K562 (cell line): ENCODE measurements at regions not wholly inside any gene's neighbourhood (a gene's known extent, or its start where the extent isn't known, plus 50 kb on each side); places are given as distances from the start of the nearest gene placed in this dataset.

Source experiments
- ATAC-seq: fragments of 200-7000 bp; cut with Tn5 transposase; 3 replicates; pipeline ENCODE4 v1.9.1; 2020; ENCODE audit warnings: moderate library complexity
- BruUV-seq: library from RNA; stranded (reverse); fragments of 400-500 nt; replicated peaks from 2 replicates; lab custom pipeline; 2021; lab: Mats Ljungman, UMichigan
- CTCF ChIA-PET: fragments of 300-600 bp; formaldehyde crosslinking; extraction: SDS; loops from one replicate; lab custom pipeline; 2021; ENCODE audit warnings: low intra/inter-chr PET ratio; lab: Yijun Ruan, JAX
- POLR2A ChIA-PET: fragments of 300-600, 350-650 bp; sonication (Branson Sonifier 250); formaldehyde crosslinking; extraction: SDS; loops from one replicate; lab custom pipeline; 2021; ENCODE audit warnings: antibody characterized with exemption, inconsistent platforms; lab: Yijun Ruan, JAX
- DNase-seq, 4 experiments: peaks; one replicate each; pipeline versions ENCODE4 v3.0.0 to v3.0.0-alpha.2; 2011 to 2018; ENCODE audit warnings: low spot score in 3 of 4, mixed read lengths in 3 of 4; ENCODE audit errors: extremely low read depth in 1 of 4
- FAIRE-seq: peaks from 2 replicates; lab custom pipeline; 2011; peaks lifted over from hg19 to GRCh38; lab: Jason Lieb, UNC
- H2AFZ ChIP-seq: 2 replicates; pipeline ENCODE4 v1.6.0; 2011; ENCODE audit warnings: low read depth, low read length, control low read depth, inconsistent platforms
- H3K27ac ChIP-seq: fragments of 200-600 bp; 3 replicates; pipeline ENCODE4 v1.8.0; 2011; ENCODE audit warnings: low read depth, mild to moderate bottlenecking, control low read depth, inconsistent platforms, low read length, moderate library complexity, mixed read lengths; ENCODE audit errors: extremely low read depth
- H3K27me3 ChIP-seq, 2 experiments: fragments of 300-600 bp in 1 of 2; 2 replicates in 1 of 2; 3 replicates in 1 of 2; pipeline versions ENCODE4 v1.6.0 to v1.8.0; 2011; ENCODE audit warnings: inconsistent platforms in 2 of 2, low read length in 2 of 2, mild to moderate bottlenecking in 1 of 2, mixed read lengths in 1 of 2, moderate library complexity in 1 of 2; ENCODE audit not compliant: control insufficient read depth in 2 of 2, insufficient read depth in 2 of 2
- H3K36me3 ChIP-seq: fragments of 300-600 bp; 3 replicates; pipeline ENCODE4 v1.8.0; 2011; ENCODE audit warnings: mild to moderate bottlenecking, low read length, inconsistent platforms; ENCODE audit not compliant: control insufficient read depth, insufficient read depth
- H3K4me1 ChIP-seq, 2 experiments: fragments of 200-600 bp in 1 of 2; replicated peaks in 1 of 2; 2 replicates in 1 of 2; 3 replicates in 1 of 2; pipeline versions ENCODE4 v1.5.1 to v1.8.0; 2011; ENCODE audit warnings: inconsistent platforms in 2 of 2, low read length in 2 of 2, mild to moderate bottlenecking in 1 of 2, mixed read lengths in 1 of 2, moderate library complexity in 1 of 2; ENCODE audit not compliant: control insufficient read depth in 2 of 2, insufficient read depth in 2 of 2
- H3K4me2 ChIP-seq: 2 replicates; pipeline ENCODE4 v1.6.1; 2011; ENCODE audit warnings: low read length, control low read depth, inconsistent platforms, mixed read lengths; ENCODE audit not compliant: insufficient read depth
- H3K4me3 ChIP-seq: fragments of 200-600 bp; sonication (generic), shearing (Covaris generic); 2 replicates; pipeline ENCODE4 v1.5.1; 2016; ENCODE audit warnings: control low read depth, inconsistent platforms
- H3K79me2 ChIP-seq: fragments of 200-600 bp; 3 replicates; pipeline ENCODE4 v1.8.0; 2011; ENCODE audit warnings: low read length, inconsistent platforms; ENCODE audit not compliant: control insufficient read depth, insufficient read depth
- H3K9ac ChIP-seq, 2 experiments: 2 replicates each; pipeline versions ENCODE4 v1.6.0 to v1.6.1; 2011; ENCODE audit warnings: low read depth in 2 of 2, low read length in 2 of 2, control low read depth in 1 of 2, inconsistent platforms in 1 of 2, mild to moderate bottlenecking in 1 of 2, mixed read lengths in 1 of 2; ENCODE audit not compliant: insufficient read depth in 1 of 2
- H3K9me1 ChIP-seq: one replicate; pipeline ENCODE4 v1.6.0; 2011; ENCODE audit warnings: inconsistent platforms, mild to moderate bottlenecking, low read length, moderate library complexity; ENCODE audit not compliant: control insufficient read depth, insufficient read depth
- H3K9me3 ChIP-seq: replicated peaks from 2 replicates; pipeline ENCODE4 v1.5.1; 2011; ENCODE audit warnings: low read depth, low read length, inconsistent platforms; ENCODE audit not compliant: control insufficient read depth, insufficient read depth
- H4K20me1 ChIP-seq: replicated peaks from 2 replicates; pipeline ENCODE4 v1.6.1; 2011; ENCODE audit warnings: low read length, inconsistent platforms, mixed read lengths; ENCODE audit not compliant: control insufficient read depth, insufficient read depth
- BRCA1 ChIP-seq, 2 experiments: fragments of 450-650 bp in 1 of 2; sonication (generic) in 1 of 2; formaldehyde crosslinking in 1 of 2; IDR thresholded peaks; 2 replicates each; pipeline versions ENCODE4 v1.5.0 to v1.6.1; 2017 to 2020; ENCODE audit warnings: mild to moderate bottlenecking in 1 of 2, missing genetic modification reagents in 1 of 2
- E2F3 ChIP-seq: fragments of 250-450 bp; sonication (Bioruptor Pico); IDR thresholded peaks from 2 replicates; pipeline ENCODE4 v1.4.0; 2020; ENCODE audit warnings: mild to moderate bottlenecking
- ELF2 ChIP-seq: fragments of 250-450 bp; sonication (Bioruptor Pico); IDR thresholded peaks from 2 replicates; pipeline ENCODE4 v1.5.0; 2021; ENCODE audit warnings: mild to moderate bottlenecking
- ERF ChIP-seq: fragments of 450-650 bp; formaldehyde crosslinking; IDR thresholded peaks from 2 replicates; pipeline ENCODE4 v1.4.0; 2020; ENCODE audit warnings: mild to moderate bottlenecking, mixed read lengths
- GTF2E2 ChIP-seq: fragments of 200-800 bp; sonication (Bioruptor generic); IDR thresholded peaks from 2 replicates; pipeline ENCODE4 v1.6.1; 2016; ENCODE audit warnings: missing genetic modification characterization, missing compliant biosample characterization
- GTF2F1 ChIP-seq: IDR thresholded peaks from 2 replicates; pipeline ENCODE4 v1.6.1; 2011; ENCODE audit warnings: low read depth, low read length, improper control_type of control experiment
- HCFC1 ChIP-seq: IDR thresholded peaks from 2 replicates; pipeline ENCODE4 v1.6.1; 2012; ENCODE audit warnings: low read depth, low read length, improper control_type of control experiment
- HLTF ChIP-seq: fragments of 450-650 bp; IDR thresholded peaks from 2 replicates; pipeline ENCODE4 v1.6.1; 2016
- L3MBTL2 ChIP-seq: fragments of 450-650 bp; IDR thresholded peaks from 2 replicates; pipeline ENCODE4 v1.6.1; 2016; ENCODE audit warnings: mild to moderate bottlenecking, moderate library complexity
- MBD1 ChIP-seq: fragments of 250-450 bp; sonication (Bioruptor Pico); IDR thresholded peaks from 2 replicates; pipeline ENCODE4 v1.8.0; 2022; ENCODE audit warnings: inconsistent platforms
- MBD2 ChIP-seq: sonication (generic); IDR thresholded peaks from 2 replicates; pipeline ENCODE4 v1.6.1; 2016; ENCODE audit warnings: low read depth, borderline replicate concordance
- MIER1 ChIP-seq: fragments of 450-650 bp; IDR thresholded peaks from 2 replicates; pipeline ENCODE4 v1.6.1; 2016; ENCODE audit warnings: antibody characterized with exemption, mild to moderate bottlenecking, low read depth
- NR2C2 ChIP-seq, 2 experiments: fragments of 200-800 bp in 1 of 2; sonication (Bioruptor generic) in 1 of 2; sonication (generic) in 1 of 2; formaldehyde crosslinking in 1 of 2; IDR thresholded peaks; 2 replicates each; pipeline versions ENCODE4 v1.6.1 to v1.8.0; 2016 to 2022; ENCODE audit warnings: mild to moderate bottlenecking in 1 of 2, missing compliant biosample characterization in 1 of 2, missing genetic modification characterization in 1 of 2, missing genetic modification reagents in 1 of 2
- PURB ChIP-seq: sonication (generic); formaldehyde crosslinking; IDR thresholded peaks from 2 replicates; pipeline ENCODE4 v1.9.0; 2021; ENCODE audit warnings: low read depth, mild to moderate bottlenecking, missing genetic modification reagents
- TCF7L2 ChIP-seq: fragments of 150-350 bp; IDR thresholded peaks from 2 replicates; pipeline ENCODE4 v1.6.1; 2016; ENCODE audit warnings: low read depth, mild to moderate bottlenecking, low read length, moderate library complexity
- ZBTB34 ChIP-seq: fragments of 250-450 bp; sonication (Bioruptor Pico); IDR thresholded peaks from 2 replicates; pipeline ENCODE4 v1.8.0; 2021; ENCODE audit warnings: mild to moderate bottlenecking, moderate library complexity
- ZFP91 ChIP-seq: sonication (generic); formaldehyde crosslinking; IDR thresholded peaks from 2 replicates; pipeline ENCODE4 v1.8.0; 2022; ENCODE audit warnings: mild to moderate bottlenecking, missing genetic modification reagents
- WGBS: fragments of 100-300 bp; shearing (Covaris generic); methylation state at CpG from one replicate; pipeline ENCODE4 v1.1.6; 2016; ENCODE audit warnings: low coverage, mixed read lengths; ENCODE audit not compliant: insufficient coverage; ENCODE audit errors: missing lambda C conversion rate; 5-methylcytosine and 5-hydroxymethylcytosine counted together
- in situ Hi-C: fragments of 300-500 bp; cut with MboI; formaldehyde crosslinking; loops from 4 replicates; pipeline ENCODE4 v1.15.0; 2018; ENCODE audit warnings: inconsistent platforms, mixed read lengths
- intact Hi-C: fragments of 100-400 bp; cut with micrococcal nuclease; formaldehyde crosslinking; loops from 2 replicates; pipeline ENCODE4 v1.14.2; 2022

- no peak for TF ChIP-seq ELF2
- TF ChIP-seq MBD2: no peak
- no peak for TF ChIP-seq GTF2E2
- no peak for TF ChIP-seq TCF7L2
- no peak for TF ChIP-seq ZBTB34
- no peak for TF ChIP-seq HLTF
- no peak for TF ChIP-seq ZFP91 (CRISPR knock-in tag)
- no peak for TF ChIP-seq MIER1
- TF ChIP-seq, all 486 proteins: peak for 0
These were observed 475.1 kb upstream of the WWC1 start (continued) for GRCh38 chr5:167816354-167816753.

GRCh38 chr5:167816864-167817263 lies 474.6 kb upstream of the WWC1 start:
- H3K36me3 ChIP-seq: no peaks in the 10 kb centered on the region
- in situ Hi-C loops (no loop called here), intact Hi-C loops (no loop called here)
- no peak overlapping the region for H3K27ac ChIP-seq
- H3K79me2 ChIP-seq: no peaks in the 10 kb centered on the region
- H3K4me3 ChIP-seq: no peak overlapping the region
- no TSS peak for BruUV-seq
- no peaks in the 10 kb centered on the region for H3K9me3 ChIP-seq
- ChIA-PET CTCF (no interaction called here), POLR2A (no interaction called here)
- H2AFZ ChIP-seq: no peak overlapping the region
- ATAC-seq (no peak), FAIRE-seq (no peak), DNase-seq (no peak)
- H3K4me1 ChIP-seq: no peaks in the 10 kb centered on the region
- no peak overlapping the region for H3K9ac ChIP-seq
- H4K20me1 ChIP-seq: no peaks in the 10 kb centered on the region
- 0% methylated on average over 4 of the region's 4 CpGs for WGBS
- H3K4me2 ChIP-seq: no peak overlapping the region
- H3K9me1 ChIP-seq: no peaks in the 10 kb centered on the region
- no peaks in the 10 kb centered on the region for H3K27me3 ChIP-seq
- no peak for TF ChIP-seq MBD1 (CRISPR knock-in tag)
- no peak for TF ChIP-seq NR2C2 (CRISPR knock-in tag; IDR thresholded peaks at IDR 0.05)
- no peak for TF ChIP-seq NR2C2 (tag; IDR thresholded peaks at IDR 0.05)
- no peak for TF ChIP-seq L3MBTL2
- TF ChIP-seq ERF: no peak
- no peak for TF ChIP-seq BRCA1 (IDR thresholded peaks at IDR 0.05)
- TF ChIP-seq BRCA1 (CRISPR knock-in tag; IDR thresholded peaks at IDR 0.05): no peak
- TF ChIP-seq HCFC1: no peak
- TF ChIP-seq GTF2F1: no peak
- TF ChIP-seq E2F3 (CRISPR knock-in tag): no peak
- no peak for TF ChIP-seq PURB (CRISPR knock-in tag)
